ENCODE measurements at regions not wholly inside any gene's neighbourhood (a gene's known extent, or its start where the extent isn't known, plus 50 kb on each side); places are given as distances from the start of the nearest gene placed in this dataset.

DNA sequence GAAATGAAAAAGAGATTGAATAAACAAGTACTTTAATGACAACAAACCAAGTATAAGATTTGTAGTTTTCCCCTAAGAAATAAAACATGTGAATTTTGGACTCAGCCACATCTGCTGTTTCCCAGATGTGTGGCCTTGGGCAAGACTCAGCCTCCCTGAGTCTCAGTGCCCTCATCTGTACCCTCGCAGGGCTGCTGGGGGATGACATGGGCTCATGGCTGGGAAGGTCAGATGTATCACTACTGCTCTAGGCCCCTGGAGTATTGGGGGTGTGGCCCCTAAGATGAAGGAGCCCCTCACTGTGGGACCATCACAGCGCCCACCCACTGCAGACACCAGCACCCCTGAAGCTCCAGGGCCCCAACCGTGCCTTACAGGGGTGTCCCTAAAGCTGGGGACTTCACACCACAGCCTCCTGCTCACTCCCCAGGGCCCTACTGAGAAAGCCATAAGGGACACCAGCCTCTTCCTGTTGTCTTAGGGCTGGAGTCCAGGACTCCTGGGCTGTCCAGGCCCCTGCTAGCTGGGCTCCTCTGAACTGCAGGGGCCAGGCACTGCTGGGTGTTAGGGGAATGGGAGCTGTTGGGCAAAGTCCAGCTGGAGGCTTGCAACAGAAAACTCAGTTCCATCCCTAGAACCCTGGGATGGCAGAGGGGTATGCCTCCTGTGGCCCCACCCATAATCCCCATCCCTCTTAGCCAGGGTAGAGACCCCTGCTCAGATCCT lies 104.0 kb upstream of the WNT4 start:
- Mint-ChIP-seq H3K4me1 (peaks cover 33% of the 10 kb centered on the region), H3K27me3 (ENCODE audit: low read depth) (peaks cover 4% of the 10 kb centered on the region), H3K36me3 (no peaks in the 10 kb centered on the region), H3K4me3 (no peak overlapping the region), H3K9me3 (no peaks in the 10 kb centered on the region), H3K27ac (no peak overlapping the region)
- DNase-seq (ENCODE audit: low spot score in 2 of 2, unreplicated experiment in 2 of 2), result no peak
- TF ChIP-seq, protein P1, sequence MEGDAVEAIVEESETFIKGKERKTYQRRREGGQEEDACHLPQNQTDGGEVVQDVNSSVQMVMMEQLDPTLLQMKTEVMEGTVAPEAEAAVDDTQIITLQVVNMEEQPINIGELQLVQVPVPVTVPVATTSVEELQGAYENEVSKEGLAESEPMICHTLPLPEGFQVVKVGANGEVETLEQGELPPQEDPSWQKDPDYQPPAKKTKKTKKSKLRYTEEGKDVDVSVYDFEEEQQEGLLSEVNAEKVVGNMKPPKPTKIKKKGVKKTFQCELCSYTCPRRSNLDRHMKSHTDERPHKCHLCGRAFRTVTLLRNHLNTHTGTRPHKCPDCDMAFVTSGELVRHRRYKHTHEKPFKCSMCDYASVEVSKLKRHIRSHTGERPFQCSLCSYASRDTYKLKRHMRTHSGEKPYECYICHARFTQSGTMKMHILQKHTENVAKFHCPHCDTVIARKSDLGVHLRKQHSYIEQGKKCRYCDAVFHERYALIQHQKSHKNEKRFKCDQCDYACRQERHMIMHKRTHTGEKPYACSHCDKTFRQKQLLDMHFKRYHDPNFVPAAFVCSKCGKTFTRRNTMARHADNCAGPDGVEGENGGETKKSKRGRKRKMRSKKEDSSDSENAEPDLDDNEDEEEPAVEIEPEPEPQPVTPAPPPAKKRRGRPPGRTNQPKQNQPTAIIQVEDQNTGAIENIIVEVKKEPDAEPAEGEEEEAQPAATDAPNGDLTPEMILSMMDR (IDR thresholded peaks at IDR 0.05; ENCODE audit: unreplicated experiment), result no peak

DNA sequence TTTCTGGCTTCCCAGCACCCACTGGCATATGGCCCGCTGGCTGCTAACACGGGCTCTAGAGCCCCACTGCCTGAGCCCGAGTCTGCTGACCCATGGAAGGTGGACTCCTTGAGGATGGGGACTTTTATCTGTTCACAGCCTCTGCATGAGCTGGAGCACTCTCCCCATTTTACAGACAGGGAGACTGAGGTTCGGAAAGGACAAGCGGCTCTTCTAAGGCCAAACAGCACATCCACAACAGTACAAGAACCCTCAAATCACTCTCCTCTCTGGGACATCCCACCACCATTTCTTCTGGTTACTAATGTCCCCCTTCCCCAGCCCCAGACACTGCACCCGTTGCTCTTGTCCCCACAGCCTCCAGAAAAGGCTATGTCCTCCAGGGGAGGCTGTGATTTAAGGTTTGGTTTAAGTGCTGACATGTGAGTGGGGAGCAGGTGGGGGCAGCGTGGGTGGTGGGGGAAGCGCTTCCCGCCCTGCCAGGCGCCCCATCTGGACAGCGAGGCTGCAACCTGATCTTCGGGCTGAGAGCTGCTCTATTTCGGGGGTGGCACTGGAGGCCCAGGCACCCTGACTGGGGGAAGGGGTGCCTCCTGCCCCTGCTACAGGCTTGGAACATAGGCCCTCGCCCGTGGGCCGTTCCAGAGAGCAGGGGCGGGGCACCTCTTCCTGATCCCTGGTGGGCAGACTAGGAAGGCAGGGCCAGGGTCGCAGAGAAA lies 104.8 kb upstream of the WNT4 start:
- TF ChIP-seq, protein P1 (IDR thresholded peaks at IDR 0.05; ENCODE audit: unreplicated experiment), result no peak
- DNase-seq (ENCODE audit: low spot score in 2 of 2, unreplicated experiment in 2 of 2), result no peak
- H3K36me3 Mint-ChIP-seq, result no peaks in the 10 kb centered on the region
- no peak overlapping the region for H3K4me3 Mint-ChIP-seq
- H3K27ac Mint-ChIP-seq, result no peak overlapping the region
- H3K27me3 Mint-ChIP-seq (ENCODE audit: low read depth), result peaks cover 4% of the 10 kb centered on the region
- peaks cover 33% of the 10 kb centered on the region for H3K4me1 Mint-ChIP-seq
- no peaks in the 10 kb centered on the region for H3K9me3 Mint-ChIP-seq

DNA sequence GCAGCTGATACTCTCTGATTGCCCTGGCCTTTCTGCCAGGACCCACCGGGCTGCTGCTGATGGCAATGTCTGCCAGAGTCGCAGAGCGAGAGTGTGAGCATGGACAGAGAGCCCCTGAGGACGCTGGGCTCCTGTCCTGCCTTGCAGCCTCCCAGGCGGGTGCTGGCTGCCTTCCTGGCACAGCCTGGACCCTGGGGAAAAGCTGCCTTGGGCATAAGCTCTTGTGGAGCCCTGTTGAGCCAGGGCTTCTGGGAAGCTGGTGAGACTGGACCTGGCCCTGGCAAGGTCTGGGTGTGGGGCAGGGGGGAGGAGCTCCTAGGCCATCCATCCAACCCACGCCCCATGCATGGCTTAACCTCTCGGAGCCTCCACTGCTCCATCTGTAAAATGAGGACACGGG lies 105.8 kb upstream of the WNT4 start:
- no peak overlapping the region for H3K27ac Mint-ChIP-seq
- H3K27me3 Mint-ChIP-seq (ENCODE audit: low read depth), result peaks cover 1% of the 10 kb centered on the region
- peaks cover 38% of the 10 kb centered on the region for H3K4me1 Mint-ChIP-seq
- no peak for DNase-seq (ENCODE audit: low spot score in 2 of 2, unreplicated experiment in 2 of 2)
- H3K36me3 Mint-ChIP-seq, result no peaks in the 10 kb centered on the region
- TF ChIP-seq, protein P1 (IDR thresholded peaks at IDR 0.05; ENCODE audit: unreplicated experiment), result no peak
- no peaks in the 10 kb centered on the region for H3K9me3 Mint-ChIP-seq
- no peak overlapping the region for H3K4me3 Mint-ChIP-seq

DNA sequence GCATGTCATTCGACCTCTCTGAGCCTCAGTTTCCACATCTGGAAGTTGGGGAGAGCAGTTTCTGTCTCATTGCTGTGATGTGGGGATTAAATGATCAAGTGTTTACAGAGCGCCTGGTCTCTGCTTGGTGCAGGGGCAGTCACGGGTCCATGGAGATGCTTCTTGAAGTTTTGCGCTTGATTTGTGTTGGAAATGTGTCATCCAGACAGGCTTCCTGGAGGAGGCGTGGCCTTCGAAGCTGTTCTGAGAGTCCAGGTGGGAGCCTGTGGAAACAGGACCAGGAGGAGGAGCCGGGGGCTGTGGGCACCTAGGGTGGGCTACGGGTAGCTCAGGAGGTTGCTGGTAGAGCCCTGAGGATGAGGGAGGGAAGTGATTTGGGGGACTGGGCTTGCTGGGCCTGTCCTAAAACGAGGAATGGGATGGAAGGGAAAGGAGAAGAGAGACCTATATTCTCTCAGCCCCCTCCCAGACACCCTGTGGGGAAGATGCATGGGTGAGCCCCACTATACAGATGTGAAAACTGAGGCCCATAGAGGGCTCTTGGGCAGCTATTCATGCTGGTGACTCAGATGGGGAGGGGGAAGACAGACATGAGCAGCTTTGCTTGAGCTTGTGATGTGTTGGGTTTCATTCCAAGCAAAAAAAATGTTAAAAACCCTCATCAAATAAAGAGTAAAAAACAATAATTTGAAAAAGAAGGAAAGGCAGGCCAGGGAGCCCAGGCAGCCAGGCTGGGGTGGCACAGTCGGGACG lies 107.2 kb upstream of the WNT4 start:
- Mint-ChIP-seq H3K27me3 (ENCODE audit: low read depth) (peaks cover 1% of the 10 kb centered on the region), H3K9me3 (no peaks in the 10 kb centered on the region), H3K4me3 (no peak overlapping the region), H3K36me3 (no peaks in the 10 kb centered on the region), H3K4me1 (peaks cover 50% of the 10 kb centered on the region), H3K27ac (peak overlapping the region; percentile 39)
- DNase-seq (ENCODE audit: low spot score in 2 of 2, unreplicated experiment in 2 of 2), result no peak
- TF ChIP-seq, protein P1 (IDR thresholded peaks at IDR 0.05; ENCODE audit: unreplicated experiment), result no peak

GRCh38 chr1:22250724-22251123 lies 107.8 kb upstream of the WNT4 start:
- Mint-ChIP-seq H3K27me3 (ENCODE audit: low read depth) (peaks cover 1% of the 10 kb centered on the region), H3K27ac (no peak overlapping the region), H3K4me3 (no peak overlapping the region), H3K9me3 (no peaks in the 10 kb centered on the region), H3K36me3 (no peaks in the 10 kb centered on the region), H3K4me1 (peaks cover 52% of the 10 kb centered on the region)
- TF ChIP-seq, protein P1 (IDR thresholded peaks at IDR 0.05; ENCODE audit: unreplicated experiment), result no peak
- DNase-seq (ENCODE audit: low spot score in 2 of 2, unreplicated experiment in 2 of 2), result no peak

Measured in mesothelial cell of epicardium (in vitro differentiated cells).